ENCODE measurements at regions not wholly inside any gene's neighbourhood (a gene's known extent, or its start where the extent isn't known, plus 50 kb on each side); places are given as distances from the start of the nearest gene placed in this dataset.

GRCh38 chr10:52696232-52696631 lies 76.4 kb downstream of the MBL2 start:
- no peak for DNase-seq (ENCODE audit: low spot score)

GRCh38 chr10:52701647-52702046 lies 70.9 kb downstream of the MBL2 start:
- no peak for DNase-seq (ENCODE audit: low spot score)

GRCh38 chr10:52703451-52703850 lies 69.1 kb downstream of the MBL2 start:
- DNase-seq (ENCODE audit: low spot score), result no peak

GRCh38 chr10:52703898-52704297 lies 68.7 kb downstream of the MBL2 start:
- no peak for DNase-seq (ENCODE audit: low spot score)

GRCh38 chr10:52706332-52707070 lies 66.1 kb downstream of the MBL2 start:
- DNase-seq (ENCODE audit: low spot score), result no peak
